ENCODE measurements at regions not wholly inside any gene's neighbourhood (a gene's known extent, or its start where the extent isn't known, plus 50 kb on each side); places are given as distances from the start of the nearest gene placed in this dataset.

DNA sequence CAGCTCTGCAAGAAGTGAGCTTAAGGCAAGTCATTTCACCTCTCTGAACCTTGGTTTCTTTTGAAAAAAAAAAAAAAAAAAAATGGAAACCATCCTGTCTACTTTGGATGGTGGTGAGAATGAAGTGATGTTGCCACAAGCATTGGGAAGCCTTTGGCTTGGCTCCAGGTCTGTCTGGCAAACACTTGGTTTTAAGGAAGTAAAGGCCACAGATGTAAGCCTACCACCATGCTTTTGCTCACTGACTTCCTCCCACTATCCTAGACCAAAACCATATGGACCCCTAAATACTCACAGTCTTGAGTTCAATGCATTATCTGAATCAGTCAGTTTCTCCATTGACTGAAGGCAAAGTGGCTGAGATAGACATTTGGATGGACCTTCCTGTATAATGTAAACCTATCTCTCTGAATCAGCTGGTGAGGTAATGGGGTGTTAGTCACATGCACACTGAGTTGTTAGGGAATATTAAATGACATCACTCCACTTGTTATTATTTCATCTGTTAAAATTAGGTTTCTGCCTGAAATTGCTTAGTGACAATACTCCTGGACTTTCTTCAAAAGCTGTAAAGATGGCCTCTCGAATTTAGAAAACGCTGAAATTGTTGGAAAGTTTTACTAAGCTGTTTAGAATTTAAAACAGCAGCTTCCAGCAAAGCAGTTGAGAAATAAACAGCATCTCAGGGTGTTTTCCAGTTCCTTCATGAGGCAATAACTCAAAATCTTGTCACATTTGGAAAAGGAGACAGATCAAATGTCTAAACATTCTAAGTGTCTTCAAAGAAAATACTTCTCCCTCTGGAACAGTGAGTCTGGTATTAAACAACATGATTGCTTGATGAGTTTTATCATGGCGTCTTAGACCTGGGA is 833.5 kb downstream of the DHX35 start:
- TF ChIP-seq, protein P1, sequence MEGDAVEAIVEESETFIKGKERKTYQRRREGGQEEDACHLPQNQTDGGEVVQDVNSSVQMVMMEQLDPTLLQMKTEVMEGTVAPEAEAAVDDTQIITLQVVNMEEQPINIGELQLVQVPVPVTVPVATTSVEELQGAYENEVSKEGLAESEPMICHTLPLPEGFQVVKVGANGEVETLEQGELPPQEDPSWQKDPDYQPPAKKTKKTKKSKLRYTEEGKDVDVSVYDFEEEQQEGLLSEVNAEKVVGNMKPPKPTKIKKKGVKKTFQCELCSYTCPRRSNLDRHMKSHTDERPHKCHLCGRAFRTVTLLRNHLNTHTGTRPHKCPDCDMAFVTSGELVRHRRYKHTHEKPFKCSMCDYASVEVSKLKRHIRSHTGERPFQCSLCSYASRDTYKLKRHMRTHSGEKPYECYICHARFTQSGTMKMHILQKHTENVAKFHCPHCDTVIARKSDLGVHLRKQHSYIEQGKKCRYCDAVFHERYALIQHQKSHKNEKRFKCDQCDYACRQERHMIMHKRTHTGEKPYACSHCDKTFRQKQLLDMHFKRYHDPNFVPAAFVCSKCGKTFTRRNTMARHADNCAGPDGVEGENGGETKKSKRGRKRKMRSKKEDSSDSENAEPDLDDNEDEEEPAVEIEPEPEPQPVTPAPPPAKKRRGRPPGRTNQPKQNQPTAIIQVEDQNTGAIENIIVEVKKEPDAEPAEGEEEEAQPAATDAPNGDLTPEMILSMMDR (IDR thresholded peaks at IDR 0.05): no peak
- TF ChIP-seq EP300 (IDR thresholded peaks at IDR 0.05): no peak
- TF ChIP-seq POLR2A (IDR thresholded peaks at IDR 0.05): no peak

All from ovary (tissue), 3 donors.